ENCODE measurements at regions not wholly inside any gene's neighbourhood (a gene's known extent, or its start where the extent isn't known, plus 50 kb on each side); places are given as distances from the start of the nearest gene placed in this dataset.

- no peak for TF ChIP-seq ZFX (IDR thresholded peaks at IDR 0.05; ENCODE audit: borderline replicate concordance)
- TF ChIP-seq, protein P1, sequence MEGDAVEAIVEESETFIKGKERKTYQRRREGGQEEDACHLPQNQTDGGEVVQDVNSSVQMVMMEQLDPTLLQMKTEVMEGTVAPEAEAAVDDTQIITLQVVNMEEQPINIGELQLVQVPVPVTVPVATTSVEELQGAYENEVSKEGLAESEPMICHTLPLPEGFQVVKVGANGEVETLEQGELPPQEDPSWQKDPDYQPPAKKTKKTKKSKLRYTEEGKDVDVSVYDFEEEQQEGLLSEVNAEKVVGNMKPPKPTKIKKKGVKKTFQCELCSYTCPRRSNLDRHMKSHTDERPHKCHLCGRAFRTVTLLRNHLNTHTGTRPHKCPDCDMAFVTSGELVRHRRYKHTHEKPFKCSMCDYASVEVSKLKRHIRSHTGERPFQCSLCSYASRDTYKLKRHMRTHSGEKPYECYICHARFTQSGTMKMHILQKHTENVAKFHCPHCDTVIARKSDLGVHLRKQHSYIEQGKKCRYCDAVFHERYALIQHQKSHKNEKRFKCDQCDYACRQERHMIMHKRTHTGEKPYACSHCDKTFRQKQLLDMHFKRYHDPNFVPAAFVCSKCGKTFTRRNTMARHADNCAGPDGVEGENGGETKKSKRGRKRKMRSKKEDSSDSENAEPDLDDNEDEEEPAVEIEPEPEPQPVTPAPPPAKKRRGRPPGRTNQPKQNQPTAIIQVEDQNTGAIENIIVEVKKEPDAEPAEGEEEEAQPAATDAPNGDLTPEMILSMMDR (IDR thresholded peaks at IDR 0.05): no peak
- H3K27ac ChIP-seq: no peak overlapping the region
These were observed 64.9 kb upstream of the SALL4 start for GRCh38 chr20:51867251-51867650.

- H3K27ac ChIP-seq: no peak overlapping the region
- TF ChIP-seq, protein P1 (IDR thresholded peaks at IDR 0.05): no peak
- no peak for TF ChIP-seq ZFX (IDR thresholded peaks at IDR 0.05; ENCODE audit: borderline replicate concordance)
These were observed 62.6 kb upstream of the SALL4 start for GRCh38 chr20:51864967-51865366.

DNA sequence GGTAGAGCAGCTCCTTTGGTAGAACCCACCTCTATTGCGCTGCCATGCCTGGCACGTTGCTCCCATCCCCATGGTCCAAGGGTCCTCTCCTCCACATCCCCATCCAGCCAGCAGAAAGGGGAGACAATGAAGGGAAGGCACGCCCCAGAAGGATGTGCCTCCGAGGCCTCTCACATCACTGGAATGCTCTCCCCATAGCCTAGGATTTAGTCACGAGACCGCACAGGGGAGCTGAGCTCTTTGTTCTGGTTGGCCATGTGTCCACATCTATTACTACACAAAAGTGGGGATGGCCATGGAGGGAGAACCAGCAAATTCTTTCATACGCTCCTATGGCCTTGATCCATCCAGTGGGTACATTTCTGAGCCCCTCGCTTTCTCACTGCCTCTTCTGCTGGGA lies 60.5 kb upstream of the SALL4 start:
- TF ChIP-seq ZFX (IDR thresholded peaks at IDR 0.05; ENCODE audit: borderline replicate concordance): no peak
- TF ChIP-seq, protein P1 (IDR thresholded peaks at IDR 0.05): no peak
- no peak overlapping the region for H3K27ac ChIP-seq

- TF ChIP-seq ZFX (IDR thresholded peaks at IDR 0.05; ENCODE audit: borderline replicate concordance): no peak
- TF ChIP-seq, protein P1 (IDR thresholded peaks at IDR 0.05): no peak
- H3K27ac ChIP-seq: no peak overlapping the region
These were observed 59.6 kb upstream of the SALL4 start for GRCh38 chr20:51861726-51862466.

- H3K27ac ChIP-seq: no peak overlapping the region
These were observed 58.0 kb upstream of the SALL4 start for GRCh38 chr20:51860111-51860882.

DNA sequence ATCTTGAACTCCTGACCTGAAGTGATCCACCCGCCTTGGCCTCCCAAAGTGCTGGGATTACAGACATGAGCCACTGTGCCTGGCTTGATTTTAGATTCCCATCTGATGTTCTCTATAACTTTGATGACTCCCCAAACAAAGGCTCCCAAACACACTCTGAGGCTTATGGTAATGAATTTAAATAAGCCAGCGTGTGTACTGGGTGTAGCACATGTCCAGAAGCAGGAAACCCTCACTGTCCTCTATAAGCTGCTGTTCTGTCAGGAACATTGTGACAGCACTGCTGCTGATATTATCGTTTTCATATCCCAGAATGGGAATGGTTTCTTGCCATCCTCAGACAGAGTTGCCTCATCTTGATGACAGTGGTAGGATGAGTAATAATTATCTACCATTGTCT lies 54.1 kb upstream of the SALL4 start:
- H3K27ac ChIP-seq: no peak overlapping the region
- no peak for TF ChIP-seq ZFX (IDR thresholded peaks at IDR 0.05; ENCODE audit: borderline replicate concordance)
- TF ChIP-seq, protein P1 (IDR thresholded peaks at IDR 0.05): no peak

More at GRCh38 chr20:51860111-51860882, 58.0 kb upstream of the SALL4 start:
- TF ChIP-seq, protein P1 (IDR thresholded peaks at IDR 0.05): no peak
- TF ChIP-seq ZFX (IDR thresholded peaks at IDR 0.05; ENCODE audit: borderline replicate concordance): no peak

DNA sequence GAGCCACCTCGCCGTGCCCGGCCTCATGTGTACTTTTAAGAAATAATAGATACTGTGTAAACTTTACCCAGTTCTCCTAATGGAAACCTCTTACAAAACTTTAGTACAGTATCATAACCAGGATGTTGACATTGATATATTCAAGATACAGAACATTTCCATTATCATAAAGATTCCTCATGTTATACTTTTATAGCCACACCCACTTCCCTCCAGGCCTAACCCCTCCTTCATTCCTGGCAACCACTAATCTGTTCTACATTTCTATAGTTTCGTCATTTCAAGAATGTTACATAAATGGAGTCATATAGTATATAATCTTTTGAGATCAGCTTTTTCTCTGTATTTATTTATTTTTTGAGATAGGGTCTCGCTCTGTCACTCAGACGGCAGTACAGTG lies 52.6 kb upstream of the SALL4 start:
- H3K27ac ChIP-seq: no peak overlapping the region
- TF ChIP-seq ZFX (IDR thresholded peaks at IDR 0.05; ENCODE audit: borderline replicate concordance): no peak
- TF ChIP-seq, protein P1 (IDR thresholded peaks at IDR 0.05): no peak

Data from 22Rv1 (cell line).